ENCODE measurements at regions not wholly inside any gene's neighbourhood (a gene's known extent, or its start where the extent isn't known, plus 50 kb on each side); places are given as distances from the start of the nearest gene placed in this dataset.

- no peaks in the 10 kb centered on the region for H3K4me1 ChIP-seq (ENCODE audit: control insufficient read depth in 1 of 2, insufficient read depth in 2 of 2, low read length in 2 of 2)
- no peak overlapping the region for H3K9ac ChIP-seq (ENCODE audit: low read length)
- ChIA-PET POLR2A (no interaction called here), CTCF (no interaction called here), RAD21 (ENCODE audit: low non-redundant PET in 1 of 2, low total read pairs in 2 of 2, uncharacterized antibody in 2 of 2, unreplicated experiment in 2 of 2) (no interaction called here)
- H3K27ac ChIP-seq (ENCODE audit: low read depth, low read length): no peak overlapping the region
- H3K79me2 ChIP-seq (ENCODE audit: insufficient read depth, low read length): no peaks in the 10 kb centered on the region
- H3K4me2 ChIP-seq (ENCODE audit: low read length): no peak overlapping the region
- no peak overlapping the region for H2AFZ ChIP-seq (ENCODE audit: low read depth, low read length, poor library complexity, severe bottlenecking)
- TF ChIP-seq ZNF274 (IDR thresholded peaks at IDR 0.05; ENCODE audit: low read depth, low read length) (no peak), CBX3 (IDR thresholded peaks at IDR 0.05; ENCODE audit: low read depth) (no peak)
- H3K9me3 ChIP-seq (ENCODE audit: control insufficient read depth in 1 of 2, insufficient read depth in 1 of 2, low read depth in 1 of 2, low read length in 2 of 2): peaks cover 0 to 4% of the 10 kb centered on the region in 2 experiments; a peak in 3 of 4 replicates
- H3K27me3 ChIP-seq (ENCODE audit: insufficient read depth, low read length): no peaks in the 10 kb centered on the region
- ATAC-seq (no peak), DNase-seq (ENCODE audit: low read depth, low spot score) (no peak)
- intact Hi-C loops (cut with micrococcal nuclease): no loop called here
- no peaks in the 10 kb centered on the region for H3K9me2 ChIP-seq (ENCODE audit: insufficient read depth)
- H4K20me1 ChIP-seq (ENCODE audit: insufficient read depth): no peaks in the 10 kb centered on the region
- no peak overlapping the region for H3K4me3 ChIP-seq (replicated peaks in 1 of 2; ENCODE audit: low read depth in 1 of 2, low read length in 2 of 2)
- no TSS peak for BruUV-seq (replicated peaks)
- no peaks in the 10 kb centered on the region for H3K36me3 ChIP-seq (ENCODE audit: control insufficient read depth in 1 of 2, insufficient read depth in 2 of 2, low read length in 2 of 2)
Observed at GRCh38 chr6:23828861-23829260, 297.2 kb upstream of the NRSN1 start.

- Histone ChIP-seq H3K9ac (ENCODE audit: low read length) (no peak overlapping the region), H3K4me2 (ENCODE audit: low read length) (no peak overlapping the region), H3K4me3 (replicated peaks in 1 of 2; ENCODE audit: low read depth in 1 of 2, low read length in 2 of 2) (no peak overlapping the region), H3K9me2 (ENCODE audit: insufficient read depth) (no peaks in the 10 kb centered on the region), H3K79me2 (ENCODE audit: insufficient read depth, low read length) (no peaks in the 10 kb centered on the region), H2AFZ (ENCODE audit: low read depth, low read length, poor library complexity, severe bottlenecking) (no peak overlapping the region), H3K27me3 (ENCODE audit: insufficient read depth, low read length) (no peaks in the 10 kb centered on the region), H4K20me1 (ENCODE audit: insufficient read depth) (no peaks in the 10 kb centered on the region), H3K9me3 (ENCODE audit: control insufficient read depth in 1 of 2, insufficient read depth in 1 of 2, low read depth in 1 of 2, low read length in 2 of 2) (peaks cover 0 to 4% of the 10 kb centered on the region in 2 experiments; a peak in 1 of 4 replicates), H3K4me1 (ENCODE audit: control insufficient read depth in 1 of 2, insufficient read depth in 2 of 2, low read length in 2 of 2) (no peaks in the 10 kb centered on the region), H3K36me3 (ENCODE audit: control insufficient read depth in 1 of 2, insufficient read depth in 2 of 2, low read length in 2 of 2) (no peaks in the 10 kb centered on the region), H3K27ac (ENCODE audit: low read depth, low read length) (no peak overlapping the region)
- no peak for ATAC-seq
- ChIA-PET CTCF (no interaction called here), POLR2A (no interaction called here), RAD21 (ENCODE audit: low non-redundant PET in 1 of 2, low total read pairs in 2 of 2, uncharacterized antibody in 2 of 2, unreplicated experiment in 2 of 2) (no interaction called here)
- BruUV-seq (replicated peaks): no TSS peak
- DNase-seq (ENCODE audit: low read depth, low spot score): no peak
- intact Hi-C loops (cut with micrococcal nuclease): no loop called here
- TF ChIP-seq EZH2 (IDR thresholded peaks at IDR 0.05) (no peak), SRF (IDR thresholded peaks at IDR 0.05; ENCODE audit: low read depth) (no peak), REST (IDR thresholded peaks at IDR 0.05; ENCODE audit: low read depth) (no peak), TCF7L2 (IDR thresholded peaks at IDR 0.05; ENCODE audit: borderline replicate concordance, extremely low read depth, insufficient read depth, insufficient read length) (no peak), YY1 (IDR thresholded peaks at IDR 0.05; ENCODE audit: extremely low read depth, insufficient replicate concordance, low read depth, low read length) (no peak), EGR1 (IDR thresholded peaks at IDR 0.05; ENCODE audit: low read depth) (no peak), MAX (IDR thresholded peaks at IDR 0.05) (no peak), ZFX (IDR thresholded peaks at IDR 0.05) (no peak), ZNF274 (IDR thresholded peaks at IDR 0.05; ENCODE audit: low read depth, low read length) (no peak), CTCF (IDR thresholded peaks at IDR 0.05 in 2 of 3, conservative IDR thresholded peaks at IDR 0.05 in 1 of 3; ENCODE audit: borderline replicate concordance in 1 of 3, insufficient read depth in 1 of 3, low read depth in 2 of 3, low read length in 2 of 3) (no peak), ELF1 (IDR thresholded peaks at IDR 0.05; ENCODE audit: borderline replicate concordance, low read depth) (no peak), CBX3 (IDR thresholded peaks at IDR 0.05; ENCODE audit: low read depth) (no peak), POLR2A (IDR thresholded peaks at IDR 0.05; ENCODE audit: borderline replicate concordance, extremely low read depth, insufficient read depth, insufficient read length) (no peak), SP1 (IDR thresholded peaks at IDR 0.05; ENCODE audit: low read depth) (no peak), FOSL1 (IDR thresholded peaks at IDR 0.05; ENCODE audit: low read depth) (no peak), ATF3 (IDR thresholded peaks at IDR 0.05) (no peak), CEBPB (IDR thresholded peaks at IDR 0.05; ENCODE audit: low read depth) (no peak)
Observed at GRCh38 chr6:23841116-23841515, 284.9 kb upstream of the NRSN1 start.
